ENCODE measurements at regions not wholly inside any gene's neighbourhood (a gene's known extent, or its start where the extent isn't known, plus 50 kb on each side); places are given as distances from the start of the nearest gene placed in this dataset.
"Not testable (repeated sequence)": the region's sequence is repeated elsewhere in the genome, so short reads cannot be mapped to it uniquely, and the experiment has no call there.

DNA sequence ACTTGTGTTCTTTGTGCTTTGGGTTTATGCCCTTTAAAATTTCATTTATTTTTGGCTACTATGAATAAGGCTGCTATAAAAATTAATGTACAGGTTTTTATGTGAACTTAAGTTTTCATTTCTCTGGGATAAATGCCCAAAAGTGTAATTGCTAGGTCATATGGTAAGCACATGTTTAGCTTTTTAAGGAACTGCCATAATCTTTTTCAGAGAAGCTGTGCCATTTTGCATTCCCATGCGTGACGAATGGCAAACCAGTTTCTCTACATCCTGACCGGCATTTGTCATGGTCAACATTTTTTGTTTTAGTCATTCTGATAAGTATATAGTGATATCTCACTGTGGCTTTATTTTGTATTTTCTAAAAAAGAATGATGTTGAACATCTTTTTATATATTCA is 236.0 kb upstream of the SGK1 start:
- no peak for DNase-seq (ENCODE audit: low spot score)

- DNase-seq (ENCODE audit: low spot score): no peak
These were observed 233.5 kb upstream of the SGK1 start for GRCh38 chr6:134551245-134551960.

- no peak for DNase-seq (ENCODE audit: low spot score)
These were observed 232.7 kb upstream of the SGK1 start for GRCh38 chr6:134550604-134551003.

- no peak for DNase-seq (ENCODE audit: low spot score)
These were observed 231.9 kb upstream of the SGK1 start for GRCh38 chr6:134549854-134550253.

DNA sequence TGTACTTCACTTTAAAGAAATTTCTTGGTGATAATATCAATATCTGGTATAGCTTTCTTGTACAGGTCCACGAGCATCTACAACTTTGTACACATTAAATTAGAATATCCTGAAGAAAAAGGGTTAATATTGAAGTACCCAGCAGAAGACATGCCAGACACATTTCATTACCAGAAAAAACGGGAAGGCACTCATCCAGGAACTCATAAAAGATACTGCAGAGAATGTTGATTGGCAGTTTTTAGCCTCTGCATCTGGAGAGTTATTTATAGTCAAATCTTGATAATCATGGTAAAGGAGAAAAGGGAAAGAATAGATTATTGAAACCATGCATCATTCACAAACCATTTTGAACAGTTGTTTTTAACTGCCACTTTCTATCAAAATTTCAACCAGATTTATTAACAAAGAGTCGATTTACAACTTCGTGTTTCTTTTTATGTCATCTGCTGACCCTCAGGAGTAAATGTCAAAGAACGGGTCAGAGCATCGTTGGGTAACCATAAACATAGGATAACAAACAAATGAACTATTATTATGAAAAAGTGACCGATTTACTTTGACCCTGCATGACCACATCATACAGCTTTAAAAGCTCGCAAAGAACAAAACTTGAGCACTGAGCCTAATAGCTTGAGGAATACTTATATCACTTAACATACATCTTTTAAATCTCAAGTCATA is 229.2 kb upstream of the SGK1 start:
- no peak for DNase-seq (ENCODE audit: low spot score)

GRCh38 chr6:134544737-134545136 is 226.8 kb upstream of the SGK1 start:
- no peak for DNase-seq (ENCODE audit: low spot score)

DNA sequence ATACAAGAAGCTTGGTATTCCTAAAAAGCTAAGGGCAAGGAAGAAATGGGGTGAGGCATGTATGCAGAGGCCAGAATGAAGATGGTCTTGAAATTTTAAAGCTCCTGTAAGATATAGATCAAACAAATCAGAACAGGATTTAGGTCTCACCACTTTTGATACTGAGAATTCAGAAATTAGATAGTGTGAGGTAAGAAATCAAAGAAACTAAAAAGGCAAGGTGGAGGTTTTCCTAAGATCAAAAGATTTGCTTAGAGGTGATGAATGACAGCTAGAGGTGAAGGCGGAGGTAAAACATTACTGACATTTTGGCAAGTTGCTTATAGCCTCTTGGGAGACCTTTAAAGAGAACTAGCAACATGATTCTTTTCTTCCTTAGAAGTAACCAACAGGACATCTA is 225.2 kb upstream of the SGK1 start:
- no peak for DNase-seq (ENCODE audit: low spot score)

DNA sequence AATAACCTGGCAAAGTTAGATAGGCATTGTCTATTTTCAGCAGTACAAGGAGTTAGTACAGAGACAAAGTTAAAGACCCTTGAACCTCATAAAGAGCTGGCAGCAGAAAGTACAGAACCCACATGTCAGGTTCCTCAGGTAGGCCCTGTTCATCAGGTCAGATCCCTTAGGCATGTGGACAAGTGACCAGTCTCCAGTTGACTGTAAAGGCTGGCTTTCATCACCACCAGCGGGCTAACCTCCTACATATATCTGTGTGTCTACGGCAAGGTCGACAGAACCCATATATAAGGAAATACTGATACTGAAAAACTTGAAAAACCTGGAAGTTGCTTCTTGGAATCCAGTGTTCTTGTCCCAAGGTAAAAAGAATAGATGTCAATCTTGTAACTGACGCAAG is 223.1 kb upstream of the SGK1 start:
- DNase-seq (ENCODE audit: low spot score): no peak

DNA sequence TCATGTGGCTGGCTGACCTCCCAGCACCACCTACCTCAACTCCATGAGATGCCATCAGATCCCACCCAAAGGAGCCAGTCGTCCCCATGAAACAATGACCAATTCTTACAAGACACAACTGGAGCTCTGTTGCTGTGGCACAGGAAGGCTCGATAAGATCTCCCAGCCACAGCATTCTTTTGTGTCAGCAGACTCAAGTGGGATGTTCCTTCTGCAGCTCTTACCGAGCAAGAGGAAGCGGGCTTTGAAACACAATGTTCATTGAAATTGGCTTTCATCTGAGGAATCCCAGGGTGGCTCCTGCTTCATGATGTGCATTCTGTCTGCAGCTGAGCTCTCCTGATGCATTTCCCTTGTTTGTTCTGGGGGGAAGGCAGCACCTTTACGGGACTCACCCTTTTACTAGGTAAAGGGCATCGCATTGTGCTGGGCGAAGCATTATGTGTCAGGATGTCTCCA is 222.0 kb upstream of the SGK1 start:
- DNase-seq (ENCODE audit: low spot score): peak; percentile 83

DNA sequence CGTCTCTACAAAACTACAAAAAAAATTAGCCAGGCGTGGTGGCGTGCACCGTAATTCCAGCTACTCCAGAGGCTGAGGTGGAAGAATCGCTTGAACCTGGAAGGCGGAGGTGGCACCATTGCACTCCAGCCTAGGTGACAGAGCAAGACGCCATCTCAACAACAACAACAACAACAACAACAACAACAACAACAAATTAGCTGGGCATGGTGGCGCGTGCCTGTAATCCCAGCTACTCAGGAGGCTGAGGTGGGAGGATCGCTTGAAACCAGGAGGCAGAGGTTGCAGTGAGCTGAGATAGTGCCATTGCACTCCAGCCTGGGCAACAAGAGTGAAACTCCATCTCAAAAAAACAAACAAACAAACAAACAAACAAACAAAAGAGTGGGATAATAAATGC is 219.9 kb upstream of the SGK1 start:
- DNase-seq (ENCODE audit: low spot score): not testable (repeated sequence)

GRCh38 chr6:134537146-134537555 is 219.2 kb upstream of the SGK1 start:
- DNase-seq (ENCODE audit: low spot score): no peak

GRCh38 chr6:134535831-134536230 is 217.9 kb upstream of the SGK1 start:
- no peak for DNase-seq (ENCODE audit: low spot score)

GRCh38 chr6:134534708-134535149 is 216.8 kb upstream of the SGK1 start:
- no peak for DNase-seq (ENCODE audit: low spot score)

DNA sequence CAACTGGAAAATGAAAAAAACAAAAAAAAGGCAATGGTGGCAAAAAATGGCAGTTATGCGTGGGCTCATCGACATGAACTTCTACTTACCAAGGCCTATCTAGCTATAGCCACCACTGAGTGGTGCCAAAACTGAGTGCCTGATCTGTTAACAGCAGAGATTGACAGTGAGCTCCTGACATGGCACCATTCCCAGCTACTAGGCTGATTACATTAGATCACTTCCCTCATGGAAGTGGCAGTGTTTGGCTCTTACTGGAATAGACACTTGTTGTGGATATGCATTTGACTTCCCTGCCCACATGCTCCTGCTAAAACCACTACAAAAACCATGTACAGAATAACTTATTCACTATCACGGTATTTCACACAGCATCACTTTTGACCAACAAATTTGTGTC is 216.1 kb upstream of the SGK1 start:
- DNase-seq (ENCODE audit: low spot score): no peak

- DNase-seq (ENCODE audit: low spot score): peak; percentile 52
These were observed 215.0 kb upstream of the SGK1 start for GRCh38 chr6:134532694-134533624.

DNA sequence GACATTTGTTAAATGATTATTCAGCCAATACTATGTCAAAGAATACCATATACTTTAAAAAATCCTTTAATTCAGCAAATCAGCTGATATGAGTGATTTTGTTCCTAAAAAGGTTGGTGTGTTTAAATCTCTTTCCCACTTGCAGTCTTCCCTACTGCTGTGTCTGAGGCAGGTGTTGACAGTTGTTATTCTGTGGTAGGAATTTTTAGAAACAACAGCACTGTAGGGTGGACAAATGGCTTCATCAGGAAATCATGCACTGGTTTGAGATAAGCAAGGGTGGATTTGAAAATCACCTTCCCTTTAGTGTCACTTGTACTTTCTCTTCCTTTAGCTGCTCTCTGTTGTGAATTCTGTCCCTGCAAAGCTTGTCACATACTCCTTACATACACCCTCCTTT is 213.7 kb upstream of the SGK1 start:
- no peak for DNase-seq (ENCODE audit: low spot score)

DNA sequence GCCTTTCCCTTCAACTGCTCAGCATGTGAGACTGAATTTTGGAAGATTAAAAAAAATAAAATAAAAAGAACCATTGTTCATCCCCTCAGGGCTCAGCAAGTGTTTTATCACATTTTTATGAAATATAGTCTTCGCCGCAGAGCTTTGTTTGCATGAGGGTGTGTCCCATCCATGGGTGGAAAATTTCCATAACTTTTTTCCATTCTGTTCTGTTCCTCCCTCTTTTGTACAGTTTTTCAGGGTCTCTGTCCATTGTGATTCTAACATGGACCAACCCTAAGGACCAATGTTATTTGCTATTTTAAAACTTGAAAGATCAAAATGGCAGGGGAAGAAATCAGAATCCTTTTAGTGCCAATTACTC is 213.3 kb upstream of the SGK1 start:
- DNase-seq (ENCODE audit: low spot score): no peak

DNA sequence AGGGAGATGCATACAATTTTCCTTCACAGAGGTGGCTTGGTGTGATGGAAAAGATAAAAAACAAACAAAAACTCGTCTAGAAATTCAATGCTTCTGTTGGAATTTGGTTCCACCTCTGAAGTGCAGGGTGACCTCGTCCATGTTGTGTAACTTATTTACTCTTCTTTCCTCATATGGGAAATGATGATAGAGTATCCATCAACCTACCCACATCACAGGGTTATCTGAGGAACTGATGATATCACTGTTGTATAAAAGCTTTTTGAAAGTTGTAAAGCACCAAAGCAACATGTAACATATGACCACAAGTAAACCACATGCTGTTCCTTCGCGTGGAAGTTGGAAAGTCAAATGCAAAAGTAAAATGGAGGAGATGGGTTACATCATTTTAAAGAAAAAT is 212.0 kb upstream of the SGK1 start:
- DNase-seq (ENCODE audit: low spot score): no peak

GRCh38 chr6:134529305-134529704 is 211.4 kb upstream of the SGK1 start:
- DNase-seq (ENCODE audit: low spot score): no peak

DNA sequence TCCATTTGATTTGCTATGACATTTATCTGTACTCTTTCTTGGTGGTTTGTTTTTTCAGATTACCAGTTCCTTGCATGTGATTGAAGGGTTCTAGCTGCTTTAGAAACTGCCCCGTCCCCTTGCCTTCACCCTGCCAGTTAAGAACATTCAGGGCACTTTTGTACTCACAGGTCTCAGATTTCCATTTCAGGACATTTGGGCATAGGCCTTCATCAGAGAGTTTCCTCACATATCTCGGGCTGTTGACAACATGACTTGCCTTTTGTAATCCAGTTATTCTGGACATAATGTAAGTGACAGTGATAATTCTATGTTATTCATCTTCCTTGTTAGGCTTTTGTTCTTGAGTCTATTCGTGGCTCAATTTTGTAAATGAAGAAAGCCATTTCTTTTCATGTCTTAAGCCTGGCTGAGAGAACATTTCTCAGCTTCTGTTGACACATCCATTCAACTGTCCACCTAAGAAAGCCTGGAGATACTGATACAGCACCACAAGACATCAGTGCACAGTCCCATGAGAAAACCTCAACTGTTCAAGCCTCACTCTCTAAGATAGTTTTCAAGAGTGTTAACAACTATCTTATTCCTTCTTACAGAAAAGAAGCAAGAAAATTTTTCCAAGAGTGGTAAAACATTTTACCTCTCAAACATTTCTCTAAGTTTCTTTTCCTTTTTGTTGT is 209.3 kb upstream of the SGK1 start:
- DNase-seq (ENCODE audit: low spot score): no peak

DNA sequence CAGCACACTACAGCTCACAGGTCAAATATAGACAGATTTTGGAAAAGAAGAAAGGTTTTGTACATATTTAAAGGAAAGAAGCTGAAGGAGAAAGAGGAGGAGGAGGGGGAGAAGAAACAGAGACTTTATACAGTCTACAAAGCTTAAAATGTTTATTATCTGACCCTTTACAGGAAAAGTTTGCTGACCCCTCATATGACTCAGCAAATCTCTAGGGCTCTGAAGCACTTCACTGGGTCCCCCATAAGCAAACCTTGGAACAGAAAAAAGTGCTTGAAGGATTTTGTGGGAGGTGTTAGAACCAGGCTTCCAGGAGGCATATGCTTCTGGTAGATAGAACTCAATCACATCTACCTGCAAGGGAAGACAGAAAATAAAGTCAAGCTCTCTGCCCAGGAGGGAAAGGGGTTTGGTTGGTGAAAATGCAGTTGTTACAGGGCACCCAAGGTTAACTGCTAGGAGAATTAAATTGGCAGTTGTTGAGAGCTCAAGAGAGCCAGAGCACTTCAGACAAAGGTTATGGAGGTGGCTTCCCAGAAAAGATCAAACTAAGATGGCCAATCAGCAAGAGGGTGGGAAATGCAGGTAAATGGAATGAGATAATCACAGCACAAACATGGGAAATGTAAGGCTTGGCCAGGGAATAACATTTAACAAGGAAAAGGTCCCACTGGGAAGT is 207.4 kb upstream of the SGK1 start:
- no peak for DNase-seq (ENCODE audit: low spot score)
